Esophagus muscularis mucosa (tissue), 3 donors: ENCODE measurements at regions not wholly inside any gene's neighbourhood (a gene's known extent, or its start where the extent isn't known, plus 50 kb on each side); places are given as distances from the start of the nearest gene placed in this dataset.

Experiments used
- CTCF ChIP-seq, 3 experiments: fragments of 200-600 bp in 2 of 3; fragments of 450-650 bp in 1 of 3; sonication (generic) in 2 of 3; IDR thresholded peaks; one replicate each; pipeline ENCODE4 v1.5.1; 2017 to 2019; ENCODE audit warnings: antibody characterized with exemption in 3 of 3, mild to moderate bottlenecking in 2 of 3, moderate library complexity in 1 of 3
- POLR2A ChIP-seq: fragments of 450-650 bp; IDR thresholded peaks from one replicate; pipeline ENCODE4 v1.6.1; 2017; ENCODE audit warnings: antibody characterized with exemption, moderate library complexity, mild to moderate bottlenecking, low read depth

- TF ChIP-seq CTCF (IDR thresholded peaks at IDR 0.05) = no peak
- TF ChIP-seq POLR2A = no peak
These were observed 56.8 kb upstream of the TAMM41 start for GRCh38 chr3:11903447-11903846.
